Sigmoid colon (tissue), 4 donors: ENCODE measurements at regions not wholly inside any gene's neighbourhood (a gene's known extent, or its start where the extent isn't known, plus 50 kb on each side); places are given as distances from the start of the nearest gene placed in this dataset.

Experiments
- EP300 ChIP-seq, 4 donors: sonication (generic); formaldehyde crosslinking; IDR thresholded peaks; one replicate each; pipeline ENCODE4 v1.6.1; 2017; ENCODE audit warnings: antibody characterized with exemption in 4 of 4
- POLR2A ChIP-seq, 2 donors: fragments of 450-650 bp; IDR thresholded peaks; one replicate each; pipeline ENCODE4 v1.6.1; 2016; ENCODE audit warnings: antibody characterized with exemption in 2 of 2, mild to moderate bottlenecking in 2 of 2, moderate library complexity in 2 of 2
- POLR2AphosphoS5 ChIP-seq, 4 donors: sonication (generic); formaldehyde crosslinking; IDR thresholded peaks; one replicate each; pipeline ENCODE4 v1.6.1; 2017; ENCODE audit warnings: antibody characterized with exemption in 4 of 4
- TF ChIP-seq, protein P1 (sequence below), 4 experiments: fragments of 450-650 bp in 3 of 4; fragments of 200-600 bp in 1 of 4; IDR thresholded peaks; one replicate each; pipeline ENCODE4 v1.5.1; 2016 to 2019; ENCODE audit warnings: antibody characterized with exemption in 4 of 4, mild to moderate bottlenecking in 3 of 4, moderate library complexity in 2 of 4

DNA sequence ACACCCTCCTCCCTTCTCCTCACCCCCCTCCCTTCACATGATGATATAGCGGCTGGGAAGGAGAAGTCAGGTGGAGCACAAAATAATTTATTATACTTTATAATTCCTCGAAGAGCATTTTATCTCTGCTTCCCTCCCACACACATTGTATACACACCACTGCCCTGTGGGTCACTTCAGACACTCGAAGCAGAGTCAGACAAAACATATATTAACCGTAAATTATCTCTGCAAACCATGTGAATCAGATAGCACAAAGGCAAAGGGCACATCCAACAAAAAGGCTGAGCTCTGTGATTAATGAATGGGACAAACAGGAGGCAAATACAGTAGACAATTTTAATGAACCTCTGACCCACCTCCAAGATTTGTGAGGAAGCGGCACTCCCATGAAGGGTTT lies 450.7 kb downstream of the GALC start:
- TF ChIP-seq, protein P1, sequence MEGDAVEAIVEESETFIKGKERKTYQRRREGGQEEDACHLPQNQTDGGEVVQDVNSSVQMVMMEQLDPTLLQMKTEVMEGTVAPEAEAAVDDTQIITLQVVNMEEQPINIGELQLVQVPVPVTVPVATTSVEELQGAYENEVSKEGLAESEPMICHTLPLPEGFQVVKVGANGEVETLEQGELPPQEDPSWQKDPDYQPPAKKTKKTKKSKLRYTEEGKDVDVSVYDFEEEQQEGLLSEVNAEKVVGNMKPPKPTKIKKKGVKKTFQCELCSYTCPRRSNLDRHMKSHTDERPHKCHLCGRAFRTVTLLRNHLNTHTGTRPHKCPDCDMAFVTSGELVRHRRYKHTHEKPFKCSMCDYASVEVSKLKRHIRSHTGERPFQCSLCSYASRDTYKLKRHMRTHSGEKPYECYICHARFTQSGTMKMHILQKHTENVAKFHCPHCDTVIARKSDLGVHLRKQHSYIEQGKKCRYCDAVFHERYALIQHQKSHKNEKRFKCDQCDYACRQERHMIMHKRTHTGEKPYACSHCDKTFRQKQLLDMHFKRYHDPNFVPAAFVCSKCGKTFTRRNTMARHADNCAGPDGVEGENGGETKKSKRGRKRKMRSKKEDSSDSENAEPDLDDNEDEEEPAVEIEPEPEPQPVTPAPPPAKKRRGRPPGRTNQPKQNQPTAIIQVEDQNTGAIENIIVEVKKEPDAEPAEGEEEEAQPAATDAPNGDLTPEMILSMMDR (IDR thresholded peaks at IDR 0.05) = no peak
- TF ChIP-seq POLR2A (IDR thresholded peaks at IDR 0.05) (no peak), EP300 (IDR thresholded peaks at IDR 0.05) (no peak), POLR2AphosphoS5 (IDR thresholded peaks at IDR 0.05) (no peak)
